GM12878 (cell line): ENCODE measurements at regions not wholly inside any gene's neighbourhood (a gene's known extent, or its start where the extent isn't known, plus 50 kb on each side); places are given as distances from the start of the nearest gene placed in this dataset.

Experiments
- ATAC-seq: fragments of 200-7000 bp; cut with Tn5 transposase; 3 replicates; pipeline ENCODE4 v1.9.1; 2020; ENCODE audit warnings: mild to moderate bottlenecking, moderate library complexity
- BruUV-seq: library from RNA; stranded (reverse); fragments of 400-500 nt; replicated peaks from 2 replicates; lab custom pipeline; 2021; lab: Mats Ljungman, UMichigan
- CTCF ChIA-PET: fragments of 300-600 bp; sonication (Branson Sonifier 250); formaldehyde crosslinking; extraction: SDS; loops from one replicate; lab custom pipeline; 2021; ENCODE audit warnings: inconsistent platforms; lab: Yijun Ruan, JAX
- POLR2A ChIA-PET: fragments of 350-600 bp; formaldehyde crosslinking; extraction: SDS; loops from one replicate; lab custom pipeline; 2021; ENCODE audit warnings: inconsistent platforms; lab: Charles Lee
- RAD21 ChIA-PET: fragments of 300-600 bp; sonication (Branson Sonifier 250); formaldehyde crosslinking; loops from one replicate; lab custom pipeline; 2023; ENCODE audit warnings: antibody characterized with exemption; ENCODE audit not compliant: unreplicated experiment; lab: Charles Lee
- SMC1A ChIA-PET: fragments of 300-600 bp; sonication (Branson Sonifier 250); formaldehyde crosslinking; loops from one replicate; lab custom pipeline; 2023; ENCODE audit not compliant: unreplicated experiment, uncharacterized antibody; lab: Charles Lee
- DNase-seq: peaks from one replicate; pipeline ENCODE4 v3.0.0-alpha.2; 2011; ENCODE audit warnings: low read depth, low spot score
- FAIRE-seq: peaks from 3 replicates; lab custom pipeline; 2011; peaks lifted over from hg19 to GRCh38; lab: Jason Lieb, UNC
- H2AFZ ChIP-seq: 2 replicates; pipeline ENCODE4 v1.6.0; 2011; ENCODE audit warnings: low read depth, low read length, control low read depth; ENCODE audit not compliant: control insufficient read depth
- H3K27ac ChIP-seq: 2 replicates; pipeline ENCODE4 v1.5.1; 2011; ENCODE audit warnings: control low read depth; ENCODE audit not compliant: control insufficient read depth, insufficient read depth
- H3K27me3 ChIP-seq, 2 experiments: replicated peaks in 1 of 2; 2 replicates each; pipeline versions ENCODE4 v1.6.0 to v1.6.1; 2011; ENCODE audit warnings: low read length in 1 of 2; ENCODE audit not compliant: control insufficient read depth in 2 of 2, insufficient read depth in 2 of 2
- H3K36me3 ChIP-seq, 2 experiments: 2 replicates each; pipeline ENCODE4 v1.5.1; 2011; ENCODE audit warnings: low read length in 1 of 2; ENCODE audit not compliant: control insufficient read depth in 2 of 2, insufficient read depth in 2 of 2
- H3K4me1 ChIP-seq: 2 replicates; pipeline ENCODE4 v1.6.1; 2011; ENCODE audit warnings: mild to moderate bottlenecking, low read length, moderate library complexity, mixed read lengths; ENCODE audit not compliant: control insufficient read depth, insufficient read depth
- H3K4me2 ChIP-seq: 2 replicates; pipeline ENCODE4 v1.6.0; 2011; ENCODE audit warnings: control low read depth; ENCODE audit not compliant: control insufficient read depth, insufficient read depth
- H3K4me3 ChIP-seq: fragments of 200-600 bp; sonication (generic); 2 replicates; pipeline ENCODE4 v1.5.1; 2016
- H3K79me2 ChIP-seq: 2 replicates; pipeline ENCODE4 v1.6.0; 2011; ENCODE audit warnings: low read length; ENCODE audit not compliant: control insufficient read depth, insufficient read depth
- H3K9ac ChIP-seq: 2 replicates; pipeline ENCODE4 v1.8.0; 2011; ENCODE audit warnings: low read length, control low read depth, mixed read lengths; ENCODE audit not compliant: control insufficient read depth, insufficient read depth
- H3K9me3 ChIP-seq: replicated peaks from 3 replicates; pipeline ENCODE4 v1.5.1; 2011; ENCODE audit warnings: mild to moderate bottlenecking, low read length; ENCODE audit not compliant: control insufficient read depth, insufficient read depth
- H4K20me1 ChIP-seq: 2 replicates; pipeline ENCODE4 v1.6.0; 2011; ENCODE audit not compliant: control insufficient read depth, insufficient read depth
- CHD4 ChIP-seq: fragments of 200-600 bp; sonication (generic); IDR thresholded peaks from 2 replicates; pipeline ENCODE4 v1.6.1; 2016; ENCODE audit warnings: mild to moderate bottlenecking
- CREB1 ChIP-seq: IDR thresholded peaks from 2 replicates; pipeline ENCODE4 v1.6.1; 2012; ENCODE audit warnings: low read depth, mild to moderate bottlenecking, inconsistent platforms
- ELK1 ChIP-seq: IDR thresholded peaks from 2 replicates; pipeline ENCODE4 v1.6.1; 2012; ENCODE audit warnings: low read depth, low read length, improper control_type of control experiment
- IKZF2 ChIP-seq, 2 experiments: fragments of 450-650 bp; IDR thresholded peaks; 2 replicates each; pipeline ENCODE4 v1.6.1; 2017; ENCODE audit warnings: mild to moderate bottlenecking in 2 of 2, moderate library complexity in 2 of 2
- MTA3 ChIP-seq: IDR thresholded peaks from 2 replicates; pipeline ENCODE4 v1.6.1; 2012; ENCODE audit warnings: low read length, inconsistent platforms, borderline replicate concordance
- MXI1 ChIP-seq: fragments of 150-350 bp; IDR thresholded peaks from 2 replicates; pipeline ENCODE4 v1.6.1; 2011; ENCODE audit warnings: low read depth, mild to moderate bottlenecking, inconsistent platforms, low read length, improper control_type of control experiment
- NR2C1 ChIP-seq: fragments of 450-650 bp; IDR thresholded peaks from 2 replicates; pipeline ENCODE4 v1.6.1; 2017; ENCODE audit warnings: antibody characterized with exemption, mild to moderate bottlenecking, moderate library complexity
- PBX3 ChIP-seq: IDR thresholded peaks from 2 replicates; pipeline ENCODE4 v1.6.1; 2011; ENCODE audit warnings: mild to moderate bottlenecking, low read depth, low read length, moderate library complexity; ENCODE audit not compliant: insufficient replicate concordance
- RBBP5 ChIP-seq: fragments of 200-600 bp; sonication (generic); conservative IDR thresholded peaks from 2 replicates; pipeline ENCODE4 v1.6.1; 2016
- SRF ChIP-seq, 2 experiments: IDR thresholded peaks; 2 replicates each; pipeline ENCODE4 v1.6.1; 2011; ENCODE audit warnings: low read depth in 2 of 2, low read length in 2 of 2, mild to moderate bottlenecking in 1 of 2, moderate library complexity in 1 of 2
- TCF7 ChIP-seq: IDR thresholded peaks from 2 replicates; pipeline ENCODE4 v1.6.1; 2014; ENCODE audit warnings: antibody characterized with exemption, borderline replicate concordance
- WRNIP1 ChIP-seq: IDR thresholded peaks from 2 replicates; pipeline ENCODE4 v1.6.1; 2011; ENCODE audit warnings: low read depth, low read length, improper control_type of control experiment, borderline replicate concordance
- ZNF207 ChIP-seq: fragments of 450-650 bp; IDR thresholded peaks from 2 replicates; pipeline ENCODE4 v1.6.1; 2014; ENCODE audit warnings: antibody characterized with exemption, mild to moderate bottlenecking, borderline replicate concordance
- ZNF622 ChIP-seq: fragments of 450-650 bp; IDR thresholded peaks from 2 replicates; pipeline ENCODE4 v1.6.1; 2017; ENCODE audit warnings: mild to moderate bottlenecking, inconsistent platforms
- WGBS: methylation state at CpG from one replicate; pipeline ENCODE4 v1.1.6; 2016; ENCODE audit warnings: low lambda C conversion rate; ENCODE audit not compliant: insufficient replicate concordance, insufficient coverage; ENCODE audit errors: missing lambda C conversion rate; 5-methylcytosine and 5-hydroxymethylcytosine counted together
- in situ Hi-C: fragments of 300-500 bp; cut with MboI; formaldehyde crosslinking; loops from 9 replicates; pipeline ENCODE4 v1.14.3; 2018; ENCODE audit warnings: mixed read lengths
- intact Hi-C: fragments of 100-400 bp; cut with micrococcal nuclease; formaldehyde crosslinking; loops from one replicate; pipeline ENCODE4 v1.14.2; 2022; ENCODE audit not compliant: unreplicated experiment

- H3K27ac ChIP-seq: no peak overlapping the region
- H3K4me2 ChIP-seq: no peak overlapping the region
- ATAC-seq (no peak), FAIRE-seq (no peak), DNase-seq (no peak)
- H2AFZ ChIP-seq: no peak overlapping the region
- RAD21 ChIA-PET: no interaction called here
- no peaks in the 10 kb centered on the region for H3K4me1 ChIP-seq
- no peak overlapping the region for H3K4me3 ChIP-seq
- H3K9me3 ChIP-seq: no peaks in the 10 kb centered on the region
- H3K36me3 ChIP-seq: no peaks in the 10 kb centered on the region
- 32% methylated on average over 3 of the region's 3 CpGs for WGBS
- TF ChIP-seq ZNF622 (no peak), NR2C1 (no peak), WRNIP1 (no peak), TCF7 (no peak), PBX3 (no peak), MTA3 (no peak), IKZF2 (IDR thresholded peaks at IDR 0.05) (no peak), RBBP5 (no peak), CHD4 (no peak), SRF (IDR thresholded peaks at IDR 0.05; ENCODE audit: low read depth in 2 of 2, low read length in 2 of 2) (no peak), CREB1 (no peak), ZNF207 (no peak), MXI1 (no peak), ELK1 (no peak)
- no peaks in the 10 kb centered on the region for H4K20me1 ChIP-seq
- no peak overlapping the region for H3K9ac ChIP-seq
- POLR2A ChIA-PET: no interaction called here
- H3K79me2 ChIP-seq: no peaks in the 10 kb centered on the region
- intact Hi-C loops: no loop called here
- CTCF ChIA-PET: no interaction called here
- in situ Hi-C loops: no loop called here
- no TSS peak for BruUV-seq
- H3K27me3 ChIP-seq: no peaks in the 10 kb centered on the region
- SMC1A ChIA-PET: no interaction called here
Observed at GRCh38 chr18:61153571-61153970, 179.7 kb upstream of the CDH20 start.
